DMS79 (cell line): ENCODE measurements at regions not wholly inside any gene's neighbourhood (a gene's known extent, or its start where the extent isn't known, plus 50 kb on each side); places are given as distances from the start of the nearest gene placed in this dataset.
"Not testable (repeated sequence)": the region's sequence is repeated elsewhere in the genome, so short reads cannot be mapped to it uniquely, and the experiment has no call there.

Source experiments
- DNase-seq: peaks from one replicate; lab custom pipeline; 2025; lab: John Stamatoyannopoulos, UW

DNA sequence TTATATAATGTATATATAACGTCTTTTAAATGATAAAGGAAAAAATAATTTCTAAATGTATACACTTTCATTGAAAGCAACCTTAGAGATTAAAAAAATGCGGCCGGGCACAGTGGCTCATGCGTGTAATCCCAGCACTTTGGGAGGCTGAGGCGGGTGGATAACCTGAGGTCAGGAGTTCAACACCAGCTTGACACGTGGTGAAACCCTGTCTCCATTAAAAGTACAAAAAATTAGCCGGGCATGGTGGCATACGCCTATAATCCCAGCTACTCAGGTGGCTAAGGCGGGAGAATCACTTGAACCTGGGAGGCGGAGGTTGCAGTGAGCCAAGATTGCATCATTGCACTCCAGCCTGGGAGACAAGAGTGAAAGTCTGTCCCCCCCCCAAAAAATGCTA is 303.7 kb upstream of the ZC3H15 start:
- DNase-seq = not testable (repeated sequence)

DNA sequence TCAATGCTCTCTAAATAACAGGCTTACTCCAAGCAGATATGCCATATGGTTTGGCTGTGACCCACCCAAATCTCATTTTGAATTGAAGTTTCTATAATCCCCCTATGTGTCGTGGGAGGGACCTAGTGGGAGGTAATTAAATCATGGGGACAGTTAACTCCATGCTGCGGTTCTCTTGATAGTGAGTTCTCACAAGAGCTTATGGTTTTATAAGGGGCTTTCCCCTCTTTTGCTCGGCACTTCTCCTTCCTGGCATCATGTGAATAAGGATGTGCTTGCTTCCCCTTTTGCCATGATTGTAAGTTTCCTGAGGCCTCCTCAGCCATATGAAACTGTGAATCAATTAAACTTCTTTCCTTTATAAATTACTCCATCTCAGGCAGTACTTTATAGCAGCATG is 302.7 kb upstream of the ZC3H15 start:
- no peak for DNase-seq

DNA sequence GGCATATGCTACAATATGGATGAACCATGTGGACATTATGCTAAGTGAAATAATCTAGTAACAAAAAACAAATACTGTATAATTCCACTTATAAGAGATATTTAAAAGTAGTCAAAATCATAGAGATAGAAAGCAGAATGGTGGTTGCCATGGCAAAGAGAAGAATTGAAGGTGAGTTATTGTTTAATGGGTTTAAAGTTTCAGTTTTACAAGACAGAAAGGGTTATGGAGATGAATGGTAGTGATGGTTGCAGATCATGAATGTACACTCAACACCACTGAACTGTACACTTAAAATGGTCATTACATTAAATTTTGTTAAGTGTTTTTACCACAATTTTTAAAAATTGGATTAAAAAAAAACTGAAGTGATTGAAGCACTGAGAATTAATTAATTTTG is 298.2 kb upstream of the ZC3H15 start:
- no peak for DNase-seq

DNA sequence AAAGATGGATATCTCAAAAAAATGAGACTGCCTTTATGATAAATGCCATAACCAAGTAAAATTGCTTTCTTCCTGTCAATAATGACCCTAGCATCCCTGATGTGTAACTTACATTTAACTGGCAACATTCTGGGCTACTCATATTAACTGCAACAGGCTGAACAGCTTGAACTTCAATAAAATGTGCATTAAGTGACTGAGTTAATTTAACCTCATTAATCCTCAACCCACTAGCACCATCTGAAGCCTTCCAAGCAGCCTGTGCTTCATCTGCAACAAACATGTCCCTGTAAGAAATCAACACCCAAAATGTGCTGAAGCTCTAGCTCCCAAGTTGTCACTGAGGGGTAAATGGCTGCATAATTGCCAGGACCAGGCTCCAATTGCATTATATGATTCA is 296.2 kb upstream of the ZC3H15 start:
- no peak for DNase-seq

DNA sequence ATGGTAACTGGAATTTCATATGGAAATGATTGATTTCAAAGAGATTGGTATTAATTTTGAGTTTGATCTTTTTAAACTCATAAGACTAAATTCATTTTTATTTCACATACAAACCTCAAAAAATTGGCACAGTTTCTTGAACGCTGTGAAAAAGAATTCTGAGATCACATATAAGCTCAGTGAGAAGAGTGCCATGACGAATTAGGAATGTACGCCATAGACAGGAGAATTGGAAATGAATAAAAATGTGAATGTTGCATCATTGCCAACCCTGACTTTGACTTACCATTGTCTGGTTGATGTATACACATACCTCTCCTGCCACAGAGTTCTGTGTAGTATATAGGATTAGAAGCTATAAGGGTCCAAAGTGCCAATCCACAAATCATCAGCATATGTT is 290.4 kb upstream of the ZC3H15 start:
- DNase-seq = no peak

DNA sequence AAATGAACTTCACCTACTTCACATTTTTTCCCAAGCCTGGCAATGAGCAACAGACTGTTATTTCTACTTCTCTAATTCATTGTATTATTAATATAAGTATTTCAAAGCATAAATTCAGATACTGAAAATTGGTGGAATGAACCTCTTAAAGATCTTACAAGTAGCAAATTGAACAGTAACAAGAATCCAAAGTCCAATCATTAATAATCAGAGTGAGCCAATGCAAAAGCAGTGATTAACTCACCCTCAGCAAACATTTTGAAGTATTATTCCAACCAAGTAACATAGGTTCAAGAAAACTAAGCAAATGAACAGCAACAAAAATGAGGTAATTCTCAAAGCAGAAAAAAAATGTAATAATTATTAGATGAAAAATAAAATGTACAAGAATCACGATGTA is 288.1 kb upstream of the ZC3H15 start:
- no peak for DNase-seq

DNA sequence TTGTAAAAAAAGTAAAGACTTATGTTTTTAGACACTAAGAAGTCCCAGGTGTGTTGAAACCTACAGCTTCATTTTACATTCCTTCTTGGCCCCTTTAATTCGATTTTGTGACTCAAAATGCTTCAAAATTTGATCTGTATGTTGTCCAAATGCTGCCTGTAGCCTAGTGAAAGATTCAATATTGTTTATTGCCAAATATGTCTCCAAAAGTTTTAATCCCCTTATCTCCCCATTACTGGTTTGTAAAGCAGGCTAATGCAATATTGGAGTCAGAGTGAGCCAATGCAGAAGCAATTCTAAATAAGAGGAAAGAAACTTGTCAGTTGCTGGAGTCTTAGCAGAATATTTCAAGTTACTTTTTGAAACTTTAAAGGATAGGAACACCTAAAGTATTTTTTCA is 287.0 kb upstream of the ZC3H15 start:
- no peak for DNase-seq

DNA sequence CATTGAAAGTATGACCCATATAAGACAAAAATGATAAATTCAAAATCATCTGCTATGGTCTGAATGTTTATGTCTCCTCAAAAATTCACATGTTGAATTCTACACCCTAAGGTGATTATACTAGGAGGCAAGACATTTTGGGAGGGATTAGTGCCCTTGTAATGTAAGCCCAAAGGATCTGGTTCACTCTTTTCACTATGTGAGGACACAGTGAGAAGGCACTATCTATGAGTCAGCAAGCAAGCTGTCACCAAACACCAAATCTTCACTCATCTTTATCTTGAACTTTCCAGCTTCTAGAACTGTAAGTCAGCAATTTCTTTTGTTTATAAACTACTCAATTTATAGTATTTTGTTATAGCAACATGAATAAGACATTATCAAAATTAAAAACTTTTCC is 284.7 kb upstream of the ZC3H15 start:
- DNase-seq = no peak

DNA sequence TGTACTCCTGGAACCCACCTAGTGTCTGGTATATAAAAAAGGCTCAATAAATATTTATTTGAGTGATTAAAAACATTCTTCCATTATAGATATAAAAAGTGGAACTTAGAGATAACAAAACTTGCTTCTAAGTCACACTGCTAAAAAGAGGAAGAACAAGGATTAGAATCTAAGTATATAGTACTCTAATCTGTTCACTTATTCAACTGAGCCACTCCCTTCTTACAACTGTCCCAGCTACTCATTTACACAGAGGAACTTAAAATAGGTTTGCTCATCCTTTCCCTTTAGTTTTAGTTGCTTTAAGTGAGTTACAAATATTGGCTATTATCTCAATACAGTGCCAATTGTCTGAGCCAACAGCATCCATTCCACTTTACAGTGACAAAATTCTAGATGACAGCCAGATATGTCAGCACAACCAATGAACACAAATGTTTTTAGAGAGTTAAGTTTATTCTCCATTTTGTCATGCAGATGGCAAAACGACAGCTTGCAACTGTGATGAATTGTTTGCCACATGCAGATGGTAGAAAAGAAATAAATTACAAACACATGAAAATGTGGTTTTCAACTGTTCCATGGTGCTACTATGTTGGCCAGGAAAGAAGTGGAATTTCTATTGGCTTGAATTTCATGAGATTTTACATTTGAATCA is 280.7 kb upstream of the ZC3H15 start:
- DNase-seq = no peak

DNA sequence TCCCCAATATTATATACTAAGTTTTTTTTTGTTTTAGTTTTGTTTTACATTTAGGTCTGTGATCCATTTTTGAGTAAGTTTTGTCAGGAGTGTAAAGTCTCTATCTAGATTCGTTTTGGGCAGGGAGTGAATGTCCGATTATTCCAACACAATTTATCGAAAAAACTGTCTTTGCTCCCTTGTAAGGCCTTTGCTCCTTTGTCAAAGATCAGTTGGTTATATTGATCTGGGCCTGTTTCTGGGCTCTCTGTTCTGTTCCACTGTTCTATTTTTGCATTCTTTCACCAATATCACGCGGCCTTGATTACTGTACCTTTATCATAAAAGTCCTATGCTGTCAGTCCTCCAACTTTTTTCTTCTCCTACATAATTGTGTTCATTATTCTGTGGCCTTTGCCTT is 276.5 kb upstream of the ZC3H15 start:
- DNase-seq = no peak

DNA sequence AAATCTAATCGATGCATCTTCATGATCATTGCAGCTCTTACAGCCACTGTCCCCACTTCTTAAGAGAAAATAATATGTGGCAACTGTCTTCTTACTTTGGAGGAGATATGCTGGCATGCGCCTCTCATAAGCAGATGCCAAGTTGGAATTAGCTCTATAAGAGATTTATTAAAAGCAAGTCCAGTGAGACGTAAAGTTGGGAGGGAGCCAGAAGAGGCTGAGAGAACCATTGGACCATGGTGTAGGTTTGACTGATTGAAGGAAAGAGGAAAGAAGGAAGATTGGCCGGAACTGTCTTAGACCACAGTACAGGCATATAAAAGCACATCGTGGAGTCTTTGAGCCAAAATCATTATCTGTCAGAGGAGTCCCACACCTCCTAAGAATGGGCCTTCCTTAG is 265.7 kb upstream of the ZC3H15 start:
- DNase-seq = no peak

DNA sequence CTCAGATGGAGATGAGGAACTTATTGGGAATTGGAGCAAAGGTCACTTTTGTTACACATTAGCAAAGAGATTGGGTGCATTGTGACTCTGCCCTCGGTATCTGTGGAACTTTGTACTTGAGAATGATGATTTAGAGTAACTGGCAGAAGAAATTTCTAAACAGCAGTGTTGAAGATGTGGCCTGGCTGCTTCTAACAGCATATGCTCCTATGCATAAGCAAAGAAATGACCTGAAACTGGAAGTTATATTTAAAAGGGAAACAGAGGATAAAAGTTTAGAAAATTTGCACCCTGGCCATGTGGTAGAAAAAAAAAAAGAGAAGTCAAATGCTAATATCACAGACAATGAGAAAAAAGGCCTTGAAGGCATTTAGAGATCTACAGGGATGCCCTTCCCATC is 256.8 kb upstream of the ZC3H15 start:
- no peak for DNase-seq

DNA sequence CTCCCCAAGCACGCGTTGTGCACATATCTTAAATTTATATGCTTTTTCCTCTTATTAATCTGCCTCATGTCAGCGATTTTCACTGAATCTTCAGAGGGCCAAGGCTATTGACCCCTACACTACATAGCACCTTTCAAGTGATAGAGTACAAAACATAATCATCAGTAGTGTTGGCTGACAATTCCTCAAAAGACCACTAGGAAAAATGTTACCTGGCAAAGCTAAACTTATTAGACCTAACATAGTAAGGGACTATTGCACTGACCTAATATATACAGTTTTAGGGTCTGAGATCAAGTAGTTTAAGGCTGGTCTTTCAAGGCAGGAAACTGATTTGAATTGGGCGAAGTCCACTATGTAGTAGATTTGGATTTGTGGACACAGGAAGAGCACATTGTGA is 244.2 kb upstream of the ZC3H15 start:
- DNase-seq = no peak

DNA sequence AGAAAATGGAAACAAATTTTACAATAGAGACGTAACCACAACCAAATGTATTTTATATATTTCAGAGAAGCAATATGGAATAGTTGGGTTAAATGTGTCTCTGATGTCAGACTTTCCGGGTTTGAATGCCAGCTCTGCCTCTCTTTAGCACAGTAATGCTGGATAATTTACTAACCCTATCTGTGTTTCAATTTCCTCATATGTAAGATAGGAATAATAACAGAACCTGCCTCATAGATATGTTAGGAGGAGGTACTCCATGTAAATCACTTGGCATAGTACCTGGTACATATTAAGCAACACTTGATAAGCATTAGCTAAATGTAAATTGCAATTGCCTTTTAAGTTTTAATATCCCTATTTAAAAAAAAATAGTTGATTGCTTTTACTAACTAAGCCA is 231.3 kb upstream of the ZC3H15 start:
- no peak for DNase-seq

DNA sequence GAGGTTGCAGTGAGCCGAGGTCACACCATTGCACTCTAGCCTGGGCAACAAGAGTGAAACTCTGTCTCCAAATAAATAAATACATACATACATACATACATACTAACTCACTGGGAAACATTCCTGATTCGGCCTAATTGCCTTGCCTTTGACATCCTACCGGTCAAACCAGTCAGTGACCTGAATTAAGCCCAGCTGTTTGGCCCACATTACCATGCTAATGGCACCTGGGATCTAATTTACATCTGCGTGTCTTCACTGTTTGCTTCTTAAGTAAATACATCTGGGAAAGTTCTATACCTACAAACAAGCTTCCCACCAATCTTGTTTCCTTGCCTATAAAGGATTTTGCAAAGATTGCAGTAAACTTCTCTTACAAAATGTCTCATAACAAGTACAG is 230.2 kb upstream of the ZC3H15 start:
- DNase-seq = no peak

DNA sequence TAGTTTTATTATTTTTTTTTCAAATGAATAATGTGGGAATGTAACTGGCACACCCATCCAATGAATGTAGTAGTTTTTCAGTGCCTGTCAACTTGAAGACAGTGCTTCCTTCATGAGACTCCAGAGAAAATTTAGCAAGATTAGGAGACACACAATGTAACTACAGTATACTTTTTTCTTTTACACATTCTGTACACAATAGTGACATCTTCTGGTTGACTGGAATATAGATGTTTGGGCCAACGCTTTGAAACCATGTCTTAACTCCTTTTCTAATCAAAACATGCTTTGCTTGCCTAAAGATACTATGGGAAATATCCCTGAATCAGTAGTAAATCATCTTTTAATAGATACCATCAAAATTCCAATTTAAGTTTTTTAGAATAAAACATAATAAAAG is 229.5 kb upstream of the ZC3H15 start:
- no peak for DNase-seq

DNA sequence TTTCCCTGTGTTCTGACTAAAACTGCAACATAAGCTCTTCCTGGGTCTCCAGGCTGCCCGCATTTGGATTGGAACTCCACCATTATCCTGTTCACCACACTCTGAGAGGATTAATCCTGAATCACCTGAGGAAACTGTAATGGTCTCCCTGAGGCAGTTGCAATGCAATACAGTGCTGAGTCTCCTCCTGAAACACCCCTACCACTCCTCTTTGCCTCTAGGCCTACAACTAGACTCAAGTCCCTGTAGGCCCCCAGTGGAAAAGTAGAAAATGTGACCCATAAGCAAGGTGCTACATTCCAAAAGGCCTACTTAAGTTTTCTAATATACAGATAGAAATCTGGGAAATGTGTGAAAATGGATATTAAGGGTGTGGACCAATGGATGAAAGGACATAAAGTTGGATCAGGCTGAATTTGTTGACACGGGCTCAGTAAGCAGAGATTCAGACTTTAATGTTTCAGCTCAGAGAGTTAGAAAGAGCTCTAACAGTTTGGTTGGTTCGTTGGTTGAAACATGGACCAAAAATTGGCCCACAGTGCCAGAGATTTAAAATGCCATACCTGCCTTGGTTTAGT is 222.3 kb upstream of the ZC3H15 start:
- no peak for DNase-seq

DNA sequence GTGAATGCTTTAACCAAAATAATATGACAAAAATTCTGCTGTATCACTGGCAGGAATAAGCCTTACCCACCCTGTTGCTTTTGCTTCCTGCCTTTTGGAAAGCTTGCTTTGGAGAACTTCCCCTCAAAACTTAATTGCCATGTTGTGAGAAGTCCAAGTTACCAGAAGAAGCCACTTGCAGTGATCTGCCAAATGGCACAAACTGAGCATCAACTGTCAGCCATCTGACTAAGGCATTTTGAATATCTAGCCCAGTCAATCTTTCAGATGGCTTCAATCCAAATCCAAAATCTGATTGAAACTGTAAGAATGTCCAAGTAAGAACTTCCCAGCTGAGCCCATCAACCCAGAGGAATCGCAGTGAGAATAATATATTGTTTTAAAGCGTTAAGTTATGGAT is 216.5 kb upstream of the ZC3H15 start:
- DNase-seq = no peak

DNA sequence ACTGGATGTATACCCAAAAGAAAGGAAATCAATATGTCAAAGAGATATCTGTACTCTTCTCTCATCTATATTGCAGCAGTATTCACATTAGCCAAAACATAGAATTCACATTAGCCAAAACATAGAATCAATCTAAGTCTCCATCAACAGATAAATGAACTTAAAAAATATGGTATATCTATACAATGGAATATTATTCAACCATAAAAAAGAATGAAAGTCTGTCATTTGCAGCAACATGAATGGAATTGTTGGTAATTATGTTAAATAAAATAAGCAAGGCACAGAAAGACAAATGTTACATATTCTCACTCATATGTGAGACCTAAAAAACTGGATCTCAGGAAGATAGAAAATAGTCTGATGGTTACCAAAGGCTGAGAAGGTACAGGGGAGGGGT is 212.1 kb upstream of the ZC3H15 start:
- no peak for DNase-seq

DNA sequence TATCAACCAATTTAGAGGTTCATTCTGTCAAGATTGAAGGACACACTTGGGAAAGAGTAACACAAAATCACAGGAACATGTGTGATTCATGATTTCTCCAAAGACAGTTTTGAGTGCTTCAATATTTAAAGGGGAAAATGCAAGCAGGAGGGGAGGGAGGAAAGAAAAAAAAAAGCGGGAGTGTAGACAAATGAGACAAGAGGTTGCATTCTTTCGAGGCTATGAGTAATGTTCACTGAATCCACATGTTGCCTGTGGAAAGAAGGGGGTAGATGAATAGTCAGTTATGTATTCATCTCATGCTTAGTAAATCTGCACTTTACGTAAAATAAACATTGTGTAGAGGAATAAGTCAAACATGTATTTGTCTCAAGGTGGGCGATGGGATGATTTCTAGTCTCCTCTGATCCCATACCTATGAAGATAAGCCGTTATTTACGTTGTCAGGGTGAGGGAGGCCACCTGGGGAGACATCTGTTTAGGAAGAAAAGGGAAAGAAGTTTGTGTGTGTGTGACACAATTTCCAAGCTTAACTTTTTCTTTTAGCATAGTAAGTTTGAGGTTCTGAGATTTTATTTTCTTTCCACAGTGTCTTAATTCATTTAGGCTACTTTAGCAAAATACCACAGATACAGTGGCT is 211.0 kb upstream of the ZC3H15 start:
- no peak for DNase-seq

DNA sequence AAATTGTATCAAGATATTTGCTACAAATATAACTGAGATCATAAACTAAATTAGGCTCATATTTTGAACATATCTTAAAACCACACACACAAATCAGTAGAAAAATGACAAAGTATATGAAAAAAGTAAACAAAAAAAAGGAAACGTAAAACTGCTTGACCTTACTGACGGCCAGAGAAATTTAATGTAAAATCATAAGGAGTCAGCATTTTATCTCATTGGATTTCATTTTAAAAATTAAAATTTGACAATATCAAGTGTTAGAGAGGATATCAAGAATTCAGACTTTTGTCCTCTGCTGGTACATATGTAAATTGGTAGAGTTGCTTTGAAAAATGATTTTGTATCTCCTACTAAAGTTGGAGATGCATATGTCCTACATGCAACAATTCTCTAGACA is 209.2 kb upstream of the ZC3H15 start:
- DNase-seq = no peak

DNA sequence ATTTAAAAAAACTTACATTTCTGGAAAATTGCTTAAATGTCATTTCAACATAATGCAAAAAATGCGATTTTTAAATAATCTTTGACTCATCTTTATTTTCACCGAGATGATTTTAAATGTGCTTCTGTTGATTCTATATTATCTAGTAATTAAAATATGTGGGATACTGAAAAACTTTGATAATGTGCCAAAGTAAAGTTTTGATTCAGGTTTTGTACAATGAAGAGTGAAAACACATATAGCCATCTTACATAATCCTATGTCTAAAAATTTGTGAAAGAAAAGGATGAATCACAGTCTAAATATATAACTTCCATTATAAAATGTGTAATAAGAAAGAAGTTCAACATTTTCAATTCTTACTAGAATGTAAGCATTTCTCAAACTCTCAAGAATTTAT is 204.3 kb upstream of the ZC3H15 start:
- no peak for DNase-seq

DNA sequence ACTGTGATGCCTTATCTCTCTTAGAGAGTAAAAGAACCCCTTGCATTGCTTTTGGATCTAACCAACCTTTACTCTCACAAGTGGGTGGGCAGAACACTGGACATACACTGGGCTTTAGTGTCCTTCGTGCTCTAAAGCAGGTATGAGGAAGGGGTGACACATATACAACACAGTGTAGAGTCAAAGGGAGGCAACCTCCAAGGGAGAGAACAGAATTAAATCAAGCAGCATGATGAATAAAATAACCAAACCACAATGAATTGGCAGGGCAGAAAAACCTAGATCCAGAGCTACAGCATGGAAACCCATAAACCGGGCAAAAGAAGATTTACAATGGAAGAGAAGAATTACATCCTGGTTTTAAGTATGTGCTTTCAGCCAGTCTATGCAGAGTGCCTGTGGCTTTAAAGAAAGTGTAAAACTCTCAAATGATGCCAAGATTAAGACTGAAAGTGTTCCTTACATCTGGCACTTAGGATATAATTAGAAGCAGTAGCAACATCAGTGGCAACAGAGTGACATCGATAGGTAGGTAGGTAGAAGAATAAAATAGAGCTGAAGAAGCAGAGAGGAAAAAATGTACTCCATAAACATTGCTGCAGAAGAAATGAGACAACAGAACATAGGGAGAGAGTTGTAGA is 191.7 kb upstream of the ZC3H15 start:
- no peak for DNase-seq

DNA sequence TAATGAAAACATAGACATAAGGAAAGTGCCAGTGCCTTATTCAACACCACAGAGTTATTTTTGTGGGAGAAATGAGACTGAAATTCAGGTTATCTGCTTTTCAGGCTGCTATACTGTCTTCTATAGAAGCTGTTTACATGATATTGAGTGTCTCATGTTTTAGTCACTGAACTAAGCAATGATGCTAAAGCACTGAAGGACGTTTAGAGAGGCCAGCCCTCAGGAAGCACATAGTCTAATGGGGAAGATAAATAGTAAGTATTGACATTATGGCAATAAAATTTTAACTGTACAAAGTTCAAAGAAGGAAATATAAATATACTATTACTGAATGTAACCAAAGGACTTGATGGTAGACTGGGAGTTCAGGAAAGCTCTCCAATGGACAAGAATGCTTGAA is 186.4 kb upstream of the ZC3H15 start:
- DNase-seq = no peak
